ENCODE measurements at regions not wholly inside any gene's neighbourhood (a gene's known extent, or its start where the extent isn't known, plus 50 kb on each side); places are given as distances from the start of the nearest gene placed in this dataset.

GRCh38 chr7:110590415-110590814 is 500.5 kb upstream of the LRRN3 start:
- no peak for TF ChIP-seq CTCF (IDR thresholded peaks at IDR 0.05)
- FAIRE-seq (no peak), DNase-seq (no peak), ATAC-seq (no peak)
- no peaks in the 10 kb centered on the region for H3K36me3 ChIP-seq
- H3K4me1 ChIP-seq, result no peaks in the 10 kb centered on the region
- intact Hi-C loops (cut with DNase I), result no loop called here
- H3K9me3 ChIP-seq, result no peaks in the 10 kb centered on the region
- H3K4me3 ChIP-seq, result no peak overlapping the region
- H3K27ac ChIP-seq, result no peak overlapping the region
- 82 to 91% methylated on average over 5 of the region's 5 CpGs for WGBS, 2 donors
- H3K27me3 ChIP-seq, result no peaks in the 10 kb centered on the region

DNA sequence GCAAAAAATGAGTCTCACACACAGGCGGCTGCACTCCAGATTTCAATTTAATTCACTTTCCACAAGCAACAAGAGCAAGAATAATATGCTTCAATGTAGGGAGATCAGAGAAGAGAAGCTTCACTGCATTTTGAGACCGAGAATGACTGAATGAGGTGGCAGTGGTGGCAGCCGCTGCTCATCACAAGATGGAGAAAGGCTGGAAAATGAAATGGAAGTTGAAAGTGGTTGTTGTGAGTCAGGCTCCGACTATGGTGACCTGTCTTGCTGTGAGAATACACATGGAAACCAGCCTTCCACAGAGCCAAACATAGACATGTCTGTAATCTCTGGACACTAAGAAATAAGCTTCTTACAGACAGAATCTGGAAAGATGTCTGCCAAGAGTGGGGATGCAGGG is 499.6 kb upstream of the LRRN3 start:
- no peak for ATAC-seq
- H3K9me3 ChIP-seq, result no peaks in the 10 kb centered on the region
- intact Hi-C loops (cut with DNase I), result no loop called here
- no peaks in the 10 kb centered on the region for H3K36me3 ChIP-seq
- no peak for DNase-seq
- H3K4me3 ChIP-seq, result no peak overlapping the region
- WGBS, 2 donors, result 82 to 86% methylated on average over 4 of the region's 4 CpGs
- no peaks in the 10 kb centered on the region for H3K4me1 ChIP-seq
- H3K27ac ChIP-seq, result no peak overlapping the region
- no peak for TF ChIP-seq CTCF (IDR thresholded peaks at IDR 0.05)
- no peaks in the 10 kb centered on the region for H3K27me3 ChIP-seq
- FAIRE-seq, result no peak

DNA sequence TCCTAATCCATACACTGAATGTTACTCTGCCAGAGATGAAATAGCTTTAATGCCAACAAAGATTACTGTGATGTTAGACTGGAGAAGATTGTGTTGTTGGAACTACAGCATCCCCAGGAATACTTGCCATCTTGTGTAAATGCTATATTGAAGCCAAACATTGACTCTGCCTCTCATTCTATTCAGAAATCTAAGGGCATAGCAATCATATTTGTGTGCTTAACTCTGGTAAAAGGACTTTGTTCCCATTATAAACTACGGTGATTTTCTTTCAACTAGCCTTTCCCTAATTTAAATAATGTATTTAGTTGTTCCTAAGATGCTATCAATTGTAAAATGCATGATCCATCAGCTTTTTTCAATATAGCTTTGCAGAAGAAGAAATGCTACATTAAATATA is 498.4 kb upstream of the LRRN3 start:
- Histone ChIP-seq H3K4me1 (no peaks in the 10 kb centered on the region), H3K36me3 (no peaks in the 10 kb centered on the region), H3K27me3 (no peaks in the 10 kb centered on the region), H3K27ac (no peak overlapping the region), H3K4me3 (no peak overlapping the region), H3K9me3 (no peaks in the 10 kb centered on the region)
- ATAC-seq, result no peak
- no peak for DNase-seq
- no peak for FAIRE-seq
- 47 to 49% methylated on average over 1 of the region's 1 CpG for WGBS, 2 donors
- TF ChIP-seq CTCF (IDR thresholded peaks at IDR 0.05), result no peak
- intact Hi-C loops (cut with DNase I), result no loop called here

GRCh38 chr7:110593355-110593754 is 497.6 kb upstream of the LRRN3 start:
- FAIRE-seq (no peak), ATAC-seq (no peak), DNase-seq (no peak)
- 89 to 90% methylated on average over 1 of the region's 1 CpG for WGBS, 2 donors
- no peak overlapping the region for H3K27ac ChIP-seq
- no peak overlapping the region for H3K4me3 ChIP-seq
- no peaks in the 10 kb centered on the region for H3K9me3 ChIP-seq
- no peaks in the 10 kb centered on the region for H3K4me1 ChIP-seq
- TF ChIP-seq CTCF (IDR thresholded peaks at IDR 0.05), result no peak
- intact Hi-C loops (cut with DNase I), result no loop called here
- H3K36me3 ChIP-seq, result no peaks in the 10 kb centered on the region
- H3K27me3 ChIP-seq, result no peaks in the 10 kb centered on the region

DNA sequence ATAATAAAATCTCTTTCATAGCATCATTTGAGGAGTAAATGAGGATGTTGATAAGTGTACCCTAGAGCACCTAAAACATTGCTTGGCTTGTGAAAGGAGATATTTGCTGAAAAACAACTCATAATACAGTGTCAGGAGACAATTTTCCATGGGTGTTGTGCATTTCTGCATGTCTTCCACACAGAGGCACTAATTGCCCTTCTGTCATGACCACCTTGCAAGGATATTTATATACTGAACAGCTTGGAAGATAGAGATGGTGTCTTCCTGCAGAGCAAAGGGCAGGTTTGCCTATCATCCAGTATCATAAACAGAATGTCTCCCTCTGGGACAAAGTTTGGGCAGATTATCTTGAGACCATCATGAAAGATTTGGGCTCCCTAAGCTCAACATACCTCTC is 495.2 kb upstream of the LRRN3 start:
- H3K9me3 ChIP-seq, result no peaks in the 10 kb centered on the region
- ATAC-seq (no peak), DNase-seq (no peak), FAIRE-seq (no peak)
- no peaks in the 10 kb centered on the region for H3K36me3 ChIP-seq
- TF ChIP-seq CTCF (IDR thresholded peaks at IDR 0.05), result no peak
- no peaks in the 10 kb centered on the region for H3K27me3 ChIP-seq
- H3K27ac ChIP-seq, result no peak overlapping the region
- intact Hi-C loops (cut with DNase I), result no loop called here
- no peaks in the 10 kb centered on the region for H3K4me1 ChIP-seq
- H3K4me3 ChIP-seq, result no peak overlapping the region

Measured in pancreas (tissue), 10 donors.